ENCODE measurements at regions not wholly inside any gene's neighbourhood (a gene's known extent, or its start where the extent isn't known, plus 50 kb on each side); places are given as distances from the start of the nearest gene placed in this dataset.

DNA sequence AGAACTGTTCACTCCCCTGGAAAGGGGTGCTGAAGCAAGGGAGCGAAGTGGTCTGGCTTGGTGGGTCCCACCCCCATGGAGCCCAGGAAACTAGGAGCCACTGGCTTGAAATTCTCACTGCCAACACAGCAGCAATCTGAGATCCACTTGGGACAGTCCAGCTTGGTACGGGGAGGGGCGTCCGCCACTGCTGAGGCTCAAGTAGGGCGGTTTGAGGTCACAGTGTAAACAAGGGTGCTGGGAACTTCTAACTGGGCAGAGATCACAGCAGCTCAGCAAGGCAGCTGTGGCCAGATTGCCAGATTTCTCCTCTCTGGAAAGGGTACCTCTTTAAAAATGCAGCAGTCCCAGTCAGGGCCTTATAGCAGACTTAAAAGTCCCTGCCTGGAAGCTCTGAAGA lies 53.9 kb upstream of the GALNTL6 start:
- Histone ChIP-seq H3K4me1 (ENCODE audit: control insufficient read depth in 1 of 2, insufficient read depth in 1 of 2, low read depth in 1 of 2, low read length in 1 of 2) (no peaks in the 10 kb centered on the region), H3K27me3 (no peaks in the 10 kb centered on the region), H3K9me3 (no peaks in the 10 kb centered on the region), H3K27ac (no peak overlapping the region), H3K4me3 (ENCODE audit: low read depth in 1 of 2, low read length in 1 of 2) (no peak overlapping the region), H3K36me3 (no peaks in the 10 kb centered on the region)
- TF ChIP-seq, protein P1, sequence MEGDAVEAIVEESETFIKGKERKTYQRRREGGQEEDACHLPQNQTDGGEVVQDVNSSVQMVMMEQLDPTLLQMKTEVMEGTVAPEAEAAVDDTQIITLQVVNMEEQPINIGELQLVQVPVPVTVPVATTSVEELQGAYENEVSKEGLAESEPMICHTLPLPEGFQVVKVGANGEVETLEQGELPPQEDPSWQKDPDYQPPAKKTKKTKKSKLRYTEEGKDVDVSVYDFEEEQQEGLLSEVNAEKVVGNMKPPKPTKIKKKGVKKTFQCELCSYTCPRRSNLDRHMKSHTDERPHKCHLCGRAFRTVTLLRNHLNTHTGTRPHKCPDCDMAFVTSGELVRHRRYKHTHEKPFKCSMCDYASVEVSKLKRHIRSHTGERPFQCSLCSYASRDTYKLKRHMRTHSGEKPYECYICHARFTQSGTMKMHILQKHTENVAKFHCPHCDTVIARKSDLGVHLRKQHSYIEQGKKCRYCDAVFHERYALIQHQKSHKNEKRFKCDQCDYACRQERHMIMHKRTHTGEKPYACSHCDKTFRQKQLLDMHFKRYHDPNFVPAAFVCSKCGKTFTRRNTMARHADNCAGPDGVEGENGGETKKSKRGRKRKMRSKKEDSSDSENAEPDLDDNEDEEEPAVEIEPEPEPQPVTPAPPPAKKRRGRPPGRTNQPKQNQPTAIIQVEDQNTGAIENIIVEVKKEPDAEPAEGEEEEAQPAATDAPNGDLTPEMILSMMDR (IDR thresholded peaks at IDR 0.05), result no peak

DNA sequence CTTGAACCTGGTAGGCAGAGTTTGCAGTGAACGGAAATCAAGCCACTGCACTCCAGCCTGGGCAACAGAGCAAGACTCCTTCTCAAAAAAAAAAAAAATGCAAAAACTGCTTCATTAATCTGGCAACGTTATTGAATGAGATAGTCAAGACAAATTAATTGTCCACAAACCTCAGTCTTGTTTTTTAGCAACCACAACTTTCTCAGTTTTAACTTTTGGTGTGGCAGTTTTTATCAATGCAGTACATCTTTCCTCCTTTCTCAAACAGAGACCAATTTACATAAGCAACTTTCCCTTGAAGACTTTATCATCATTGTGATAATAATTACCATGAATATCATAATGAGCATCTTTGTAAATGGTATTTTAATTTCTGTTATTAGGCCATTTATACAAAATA lies 61.7 kb upstream of the GALNTL6 start:
- Histone ChIP-seq H3K4me1 (ENCODE audit: control insufficient read depth in 1 of 2, insufficient read depth in 1 of 2, low read depth in 1 of 2, low read length in 1 of 2) (no peaks in the 10 kb centered on the region), H3K9me3 (no peaks in the 10 kb centered on the region)
- TF ChIP-seq, protein P1 (IDR thresholded peaks at IDR 0.05), result no peak

DNA sequence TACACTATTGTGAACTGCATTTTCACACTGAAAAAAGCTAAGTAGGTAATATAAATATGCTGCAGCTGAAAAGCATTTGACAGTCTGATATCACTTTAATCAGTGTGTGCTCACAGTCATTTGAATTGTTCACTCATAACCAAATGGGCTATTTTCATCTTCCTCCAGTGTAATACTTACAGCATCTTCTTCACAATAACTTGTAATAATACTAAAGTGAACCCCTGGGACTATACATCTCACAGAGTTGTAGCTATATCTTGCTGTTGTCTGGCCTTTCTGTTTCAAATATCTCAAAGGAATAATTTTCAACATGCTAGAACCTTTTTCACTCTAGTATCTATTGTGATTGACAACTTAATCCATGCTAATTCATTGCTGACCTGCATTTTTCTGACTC lies 66.8 kb upstream of the GALNTL6 start:
- Histone ChIP-seq H3K4me3 (ENCODE audit: low read depth in 1 of 2, low read length in 1 of 2) (no peak overlapping the region), H3K27ac (no peak overlapping the region), H3K36me3 (no peaks in the 10 kb centered on the region), H3K9me3 (no peaks in the 10 kb centered on the region), H3K4me1 (ENCODE audit: control insufficient read depth in 1 of 2, insufficient read depth in 1 of 2, low read depth in 1 of 2, low read length in 1 of 2) (no peaks in the 10 kb centered on the region), H3K27me3 (no peaks in the 10 kb centered on the region)
- TF ChIP-seq, protein P1 (IDR thresholded peaks at IDR 0.05), result no peak

More for the DNA sequence above, 61.7 kb upstream of the GALNTL6 start:
- Histone ChIP-seq H3K4me3 (ENCODE audit: low read depth in 1 of 2, low read length in 1 of 2) (no peak overlapping the region), H3K27me3 (no peaks in the 10 kb centered on the region), H3K36me3 (no peaks in the 10 kb centered on the region), H3K27ac (no peak overlapping the region)

DNA sequence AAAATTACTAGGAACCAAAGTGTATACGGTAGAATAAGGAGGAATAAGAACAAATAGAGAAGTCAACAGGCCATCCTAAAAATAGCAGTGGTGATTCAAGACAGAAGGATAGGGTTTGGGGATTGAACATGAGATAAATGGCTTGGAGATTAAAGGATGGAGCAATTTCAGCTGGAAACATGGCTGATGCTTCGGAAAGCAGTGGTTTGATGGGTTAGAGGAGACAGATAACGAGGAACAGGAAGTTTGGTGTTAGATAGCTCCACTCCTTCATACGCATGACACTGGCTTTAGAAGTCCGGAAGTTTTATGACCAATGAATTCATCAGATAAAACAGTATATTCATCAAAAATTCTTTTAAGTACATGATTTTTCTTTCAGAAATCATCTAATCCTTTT lies 70.8 kb upstream of the GALNTL6 start:
- Histone ChIP-seq H3K4me1 (ENCODE audit: control insufficient read depth in 1 of 2, insufficient read depth in 1 of 2, low read depth in 1 of 2, low read length in 1 of 2) (no peaks in the 10 kb centered on the region), H3K36me3 (no peaks in the 10 kb centered on the region), H3K9me3 (no peaks in the 10 kb centered on the region), H3K4me3 (ENCODE audit: low read depth in 1 of 2, low read length in 1 of 2) (no peak overlapping the region), H3K27me3 (no peaks in the 10 kb centered on the region), H3K27ac (no peak overlapping the region)
- TF ChIP-seq, protein P1 (IDR thresholded peaks at IDR 0.05), result no peak

DNA sequence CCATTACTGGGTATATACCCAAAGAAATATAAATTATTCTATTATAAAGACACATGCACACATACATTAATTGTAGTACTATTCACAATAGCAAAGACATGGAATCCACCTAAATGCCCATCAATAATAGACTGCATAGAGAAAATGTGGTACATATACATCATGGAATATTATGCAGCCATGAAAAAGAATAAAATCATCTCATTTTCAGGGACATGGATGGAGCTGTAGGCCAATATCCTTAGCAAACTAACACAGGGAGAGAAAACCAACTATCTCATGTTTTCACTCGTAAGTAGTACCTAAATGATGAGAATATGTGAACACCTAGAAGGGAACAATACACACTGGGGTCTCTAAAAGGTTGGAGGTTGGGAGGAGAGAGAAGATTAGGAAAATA lies 86.0 kb upstream of the GALNTL6 start:
- Histone ChIP-seq H3K9me3 (no peaks in the 10 kb centered on the region), H3K27ac (no peak overlapping the region), H3K27me3 (no peaks in the 10 kb centered on the region), H3K4me1 (ENCODE audit: control insufficient read depth in 1 of 2, insufficient read depth in 1 of 2, low read depth in 1 of 2, low read length in 1 of 2) (no peaks in the 10 kb centered on the region), H3K4me3 (ENCODE audit: low read depth in 1 of 2, low read length in 1 of 2) (no peak overlapping the region), H3K36me3 (no peaks in the 10 kb centered on the region)
- TF ChIP-seq, protein P1 (IDR thresholded peaks at IDR 0.05), result no peak

DNA sequence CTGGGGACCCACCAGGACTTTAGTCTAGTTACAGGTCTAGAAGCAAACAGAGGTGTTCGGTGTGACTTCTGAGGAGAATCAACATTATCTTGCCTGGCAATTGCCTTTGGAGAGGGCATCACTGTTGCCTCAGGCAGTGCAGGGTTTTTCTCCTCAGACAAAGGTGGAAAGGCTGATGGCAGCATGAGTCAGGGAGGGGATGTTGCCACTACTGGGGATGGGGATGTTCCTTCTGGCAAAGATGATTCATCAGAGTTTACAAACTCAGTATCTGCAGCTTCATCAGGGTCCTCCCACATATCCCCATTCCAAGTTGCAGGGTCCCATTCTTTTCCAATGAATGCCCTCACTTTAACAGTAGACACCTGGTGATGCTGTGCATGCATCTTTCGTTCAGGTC lies 91.3 kb upstream of the GALNTL6 start:
- TF ChIP-seq, protein P1 (IDR thresholded peaks at IDR 0.05), result no peak
- Histone ChIP-seq H3K36me3 (no peaks in the 10 kb centered on the region), H3K27me3 (no peaks in the 10 kb centered on the region), H3K27ac (no peak overlapping the region), H3K4me1 (ENCODE audit: control insufficient read depth in 1 of 2, insufficient read depth in 1 of 2, low read depth in 1 of 2, low read length in 1 of 2) (no peaks in the 10 kb centered on the region), H3K4me3 (ENCODE audit: low read depth in 1 of 2, low read length in 1 of 2) (no peak overlapping the region), H3K9me3 (no peaks in the 10 kb centered on the region)
